HepG2 (cell line): ENCODE measurements at regions not wholly inside any gene's neighbourhood (a gene's known extent, or its start where the extent isn't known, plus 50 kb on each side); places are given as distances from the start of the nearest gene placed in this dataset.

Experiments used
- ATAC-seq: fragments of 200-7000 bp; cut with Tn5 transposase; 3 replicates; pipeline ENCODE4 v1.9.1; 2020; ENCODE audit warnings: mild to moderate bottlenecking, moderate library complexity
- BruUV-seq: library from RNA; stranded (reverse); fragments of 400-500 nt; replicated peaks from 2 replicates; lab custom pipeline; 2021; lab: Mats Ljungman, UMichigan
- CTCF ChIA-PET: fragments of 300-600 bp; formaldehyde crosslinking; extraction: SDS; loops from one replicate; lab custom pipeline; 2021; ENCODE audit warnings: low total read pairs, inconsistent platforms, low intra/inter-chr PET ratio; lab: Yijun Ruan, JAX
- POLR2A ChIA-PET: fragments of 350-600 bp; sonication (Branson Sonifier 250); formaldehyde crosslinking; loops from one replicate; lab custom pipeline; 2020; ENCODE audit warnings: antibody characterized with exemption, inconsistent platforms; lab: Yijun Ruan, JAX
- DNase-seq: peaks from one replicate; pipeline ENCODE4 v3.0.0-alpha.2; 2015; ENCODE audit warnings: low spot score
- FAIRE-seq: peaks from 3 replicates; lab custom pipeline; 2011; peaks lifted over from hg19 to GRCh38; lab: Jason Lieb, UNC
- H2AFZ ChIP-seq: one replicate; pipeline ENCODE4 v1.6.1; 2011; ENCODE audit warnings: low read length, inconsistent platforms
- H3K27ac ChIP-seq: fragments of 300-600 bp; 3 replicates; pipeline ENCODE4 v1.8.0; 2011; ENCODE audit warnings: mixed run types, mild to moderate bottlenecking, mixed read lengths, low read length, inconsistent platforms; ENCODE audit not compliant: insufficient read depth; ENCODE audit errors: extremely low read length
- H3K27me3 ChIP-seq, 2 experiments: fragments of 200-600 bp in 1 of 2; 2 replicates in 1 of 2; 3 replicates in 1 of 2; pipeline versions ENCODE4 v1.6.0 to v1.8.0; 2011; ENCODE audit warnings: low read length in 2 of 2, mild to moderate bottlenecking in 2 of 2, moderate library complexity in 2 of 2, inconsistent platforms in 1 of 2; ENCODE audit not compliant: insufficient read depth in 2 of 2, control insufficient read depth in 1 of 2
- H3K36me3 ChIP-seq, 2 experiments: fragments of 200-600 bp in 1 of 2; replicated peaks in 1 of 2; 2 replicates in 1 of 2; 3 replicates in 1 of 2; pipeline versions ENCODE4 v1.5.1 to v1.8.0; 2011; ENCODE audit warnings: low read length in 2 of 2, inconsistent platforms in 1 of 2; ENCODE audit not compliant: insufficient read depth in 2 of 2, control insufficient read depth in 1 of 2
- H3K4me1 ChIP-seq: 2 replicates; pipeline ENCODE4 v1.5.1; 2012; ENCODE audit warnings: low read length, inconsistent platforms; ENCODE audit not compliant: insufficient read depth
- H3K4me2 ChIP-seq: 2 replicates; pipeline ENCODE4 v1.6.0; 2011; ENCODE audit warnings: low read depth, low read length, inconsistent platforms
- H3K4me3 ChIP-seq, 3 experiments: fragments of 200-600 bp in 1 of 3; sonication (generic), shearing (Covaris generic) in 1 of 3; replicated peaks in 1 of 3; 2 replicates each; pipeline ENCODE4 v1.5.1; 2011 to 2016; ENCODE audit warnings: low read length in 3 of 3, inconsistent platforms in 2 of 3, low read depth in 2 of 3, mild to moderate bottlenecking in 2 of 3, control low read depth in 1 of 3, mixed read lengths in 1 of 3; ENCODE audit not compliant: insufficient read depth in 1 of 3
- H3K79me2 ChIP-seq: one replicate; pipeline ENCODE4 v1.6.1; 2011; ENCODE audit warnings: low read length, inconsistent platforms; ENCODE audit not compliant: insufficient read depth
- H3K9ac ChIP-seq: 2 replicates; pipeline ENCODE4 v1.6.0; 2011; ENCODE audit warnings: mild to moderate bottlenecking, low read depth, low read length, inconsistent platforms; ENCODE audit not compliant: insufficient read depth
- H3K9me3 ChIP-seq: 2 replicates; pipeline ENCODE4 v1.5.1; 2012; ENCODE audit warnings: mild to moderate bottlenecking, low read length
- H4K20me1 ChIP-seq: 2 replicates; pipeline ENCODE4 v1.6.0; 2011; ENCODE audit warnings: inconsistent platforms, mild to moderate bottlenecking, low read length, moderate library complexity; ENCODE audit not compliant: insufficient read depth
- KDM6A ChIP-seq: IDR thresholded peaks from 2 replicates; pipeline ENCODE4 v1.6.1; 2016; ENCODE audit warnings: low read depth
- MYC ChIP-seq: sonication (generic); formaldehyde crosslinking; IDR thresholded peaks from 2 replicates; pipeline ENCODE4 v1.9.0; 2021; ENCODE audit warnings: missing genetic modification reagents, borderline replicate concordance
- PAXIP1 ChIP-seq: sonication (generic); formaldehyde crosslinking; conservative IDR thresholded peaks from 2 replicates; pipeline ENCODE4 v1.4.0; 2020; ENCODE audit warnings: mild to moderate bottlenecking, missing genetic modification reagents, moderate library complexity
- SCMH1 ChIP-seq: sonication (generic); formaldehyde crosslinking; IDR thresholded peaks from 2 replicates; pipeline ENCODE4 v1.9.0; 2021; ENCODE audit warnings: missing genetic modification reagents, mild to moderate bottlenecking, borderline replicate concordance
- SIN3B ChIP-seq: fragments of 150-350 bp; IDR thresholded peaks from 2 replicates; pipeline ENCODE4 v1.6.1; 2014; ENCODE audit warnings: low read length
- SMARCE1 ChIP-seq: fragments of 450-650 bp; IDR thresholded peaks from 2 replicates; pipeline ENCODE4 v1.6.1; 2017; ENCODE audit warnings: borderline replicate concordance
- ZFYVE20 ChIP-seq: sonication (generic); formaldehyde crosslinking; IDR thresholded peaks from 2 replicates; pipeline ENCODE4 v1.8.0; 2023; ENCODE audit warnings: low read depth, mild to moderate bottlenecking, moderate library complexity, missing genetic modification reagents, borderline replicate concordance
- WGBS: methylation state at CpG from one replicate; pipeline ENCODE4 v1.1.6; 2017; ENCODE audit warnings: low lambda C conversion rate; 5-methylcytosine and 5-hydroxymethylcytosine counted together
- in situ Hi-C: cut with HindIII; loops from 2 replicates; pipeline ENCODE4 v1.10.0; 2017; ENCODE audit warnings: low pct_unique_long_range_greater_than_20kb; ENCODE audit not compliant: extremely low pct_ligation_motif_present
- intact Hi-C: fragments of 100-400 bp; cut with micrococcal nuclease; formaldehyde crosslinking; loops from one replicate; pipeline ENCODE4 v1.10.0; 2022; ENCODE audit not compliant: unreplicated experiment
- TF ChIP-seq, protein P1 (sequence below): sonication (generic); formaldehyde crosslinking; IDR thresholded peaks from 2 replicates; pipeline ENCODE4 v1.5.0; 2020; ENCODE audit warnings: mild to moderate bottlenecking, missing genetic modification reagents
- TF ChIP-seq, protein P2 (sequence below): sonication (generic); formaldehyde crosslinking; IDR thresholded peaks from 2 replicates; pipeline ENCODE4 v1.4.0; 2020; ENCODE audit warnings: missing genetic modification reagents

- Histone ChIP-seq H4K20me1 (no peaks in the 10 kb centered on the region), H3K36me3 (no peaks in the 10 kb centered on the region), H2AFZ (no peak overlapping the region), H3K79me2 (no peaks in the 10 kb centered on the region), H3K4me3 (no peak overlapping the region), H3K9me3 (peaks cover 50% of the 10 kb centered on the region), H3K9ac (no peak overlapping the region), H3K27me3 (no peaks in the 10 kb centered on the region), H3K27ac (no peak overlapping the region), H3K4me2 (no peak overlapping the region), H3K4me1 (no peaks in the 10 kb centered on the region)
- ChIA-PET CTCF (no interaction called here), POLR2A (no interaction called here)
- in situ Hi-C loops (no loop called here), intact Hi-C loops (no loop called here)
- 4% methylated on average over 2 of the region's 2 CpGs for WGBS
- TF ChIP-seq SMARCE1 (no peak), KDM6A (no peak), SIN3B (no peak), PAXIP1 (CRISPR knock-in tag) (no peak), MYC (CRISPR knock-in tag) (no peak), SCMH1 (no peak), ZFYVE20 (CRISPR knock-in tag) (no peak)
- TF ChIP-seq, protein P1, sequence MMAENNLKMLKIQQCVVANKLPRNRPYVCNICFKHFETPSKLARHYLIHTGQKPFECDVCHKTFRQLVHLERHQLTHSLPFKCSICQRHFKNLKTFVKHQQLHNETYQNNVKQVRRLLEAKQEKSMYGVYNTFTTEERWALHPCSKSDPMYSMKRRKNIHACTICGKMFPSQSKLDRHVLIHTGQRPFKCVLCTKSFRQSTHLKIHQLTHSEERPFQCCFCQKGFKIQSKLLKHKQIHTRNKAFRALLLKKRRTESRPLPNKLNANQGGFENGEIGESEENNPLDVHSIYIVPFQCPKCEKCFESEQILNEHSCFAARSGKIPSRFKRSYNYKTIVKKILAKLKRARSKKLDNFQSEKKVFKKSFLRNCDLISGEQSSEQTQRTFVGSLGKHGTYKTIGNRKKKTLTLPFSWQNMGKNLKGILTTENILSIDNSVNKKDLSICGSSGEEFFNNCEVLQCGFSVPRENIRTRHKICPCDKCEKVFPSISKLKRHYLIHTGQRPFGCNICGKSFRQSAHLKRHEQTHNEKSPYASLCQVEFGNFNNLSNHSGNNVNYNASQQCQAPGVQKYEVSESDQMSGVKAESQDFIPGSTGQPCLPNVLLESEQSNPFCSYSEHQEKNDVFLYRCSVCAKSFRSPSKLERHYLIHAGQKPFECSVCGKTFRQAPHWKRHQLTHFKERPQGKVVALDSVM (CRISPR knock-in tag), result no peak
- TF ChIP-seq, protein P2, sequence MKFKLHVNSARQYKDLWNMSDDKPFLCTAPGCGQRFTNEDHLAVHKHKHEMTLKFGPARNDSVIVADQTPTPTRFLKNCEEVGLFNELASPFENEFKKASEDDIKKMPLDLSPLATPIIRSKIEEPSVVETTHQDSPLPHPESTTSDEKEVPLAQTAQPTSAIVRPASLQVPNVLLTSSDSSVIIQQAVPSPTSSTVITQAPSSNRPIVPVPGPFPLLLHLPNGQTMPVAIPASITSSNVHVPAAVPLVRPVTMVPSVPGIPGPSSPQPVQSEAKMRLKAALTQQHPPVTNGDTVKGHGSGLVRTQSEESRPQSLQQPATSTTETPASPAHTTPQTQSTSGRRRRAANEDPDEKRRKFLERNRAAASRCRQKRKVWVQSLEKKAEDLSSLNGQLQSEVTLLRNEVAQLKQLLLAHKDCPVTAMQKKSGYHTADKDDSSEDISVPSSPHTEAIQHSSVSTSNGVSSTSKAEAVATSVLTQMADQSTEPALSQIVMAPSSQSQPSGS (CRISPR knock-in tag), result no peak
- no peak for ATAC-seq
- BruUV-seq, result no TSS peak
- DNase-seq, result no peak
- no peak for FAIRE-seq
Measured at GRCh38 chr13:54424344-54424743, 1395.7 kb downstream of the OLFM4 start.
